GM12878 (cell line): ENCODE measurements at regions not wholly inside any gene's neighbourhood (a gene's known extent, or its start where the extent isn't known, plus 50 kb on each side); places are given as distances from the start of the nearest gene placed in this dataset.

Experiments used
- ATAC-seq: fragments of 200-7000 bp; cut with Tn5 transposase; 3 replicates; pipeline ENCODE4 v1.9.1; 2020; ENCODE audit warnings: mild to moderate bottlenecking, moderate library complexity
- BruUV-seq: library from RNA; stranded (reverse); fragments of 400-500 nt; replicated peaks from 2 replicates; lab custom pipeline; 2021; lab: Mats Ljungman, UMichigan
- CTCF ChIA-PET: fragments of 300-600 bp; sonication (Branson Sonifier 250); formaldehyde crosslinking; extraction: SDS; loops from one replicate; lab custom pipeline; 2021; ENCODE audit warnings: inconsistent platforms; lab: Yijun Ruan, JAX
- POLR2A ChIA-PET: fragments of 350-600 bp; formaldehyde crosslinking; extraction: SDS; loops from one replicate; lab custom pipeline; 2021; ENCODE audit warnings: inconsistent platforms; lab: Charles Lee
- RAD21 ChIA-PET: fragments of 300-600 bp; sonication (Branson Sonifier 250); formaldehyde crosslinking; loops from one replicate; lab custom pipeline; 2023; ENCODE audit warnings: antibody characterized with exemption; ENCODE audit not compliant: unreplicated experiment; lab: Charles Lee
- SMC1A ChIA-PET: fragments of 300-600 bp; sonication (Branson Sonifier 250); formaldehyde crosslinking; loops from one replicate; lab custom pipeline; 2023; ENCODE audit not compliant: unreplicated experiment, uncharacterized antibody; lab: Charles Lee
- DNase-seq: peaks from one replicate; pipeline ENCODE4 v3.0.0-alpha.2; 2011; ENCODE audit warnings: low read depth, low spot score
- FAIRE-seq: peaks from 3 replicates; lab custom pipeline; 2011; peaks lifted over from hg19 to GRCh38; lab: Jason Lieb, UNC
- H2AFZ ChIP-seq: 2 replicates; pipeline ENCODE4 v1.6.0; 2011; ENCODE audit warnings: low read depth, low read length, control low read depth; ENCODE audit not compliant: control insufficient read depth
- H3K27ac ChIP-seq: 2 replicates; pipeline ENCODE4 v1.5.1; 2011; ENCODE audit warnings: control low read depth; ENCODE audit not compliant: control insufficient read depth, insufficient read depth
- H3K27me3 ChIP-seq, 2 experiments: replicated peaks in 1 of 2; 2 replicates each; pipeline versions ENCODE4 v1.6.0 to v1.6.1; 2011; ENCODE audit warnings: low read length in 1 of 2; ENCODE audit not compliant: control insufficient read depth in 2 of 2, insufficient read depth in 2 of 2
- H3K36me3 ChIP-seq, 2 experiments: 2 replicates each; pipeline ENCODE4 v1.5.1; 2011; ENCODE audit warnings: low read length in 1 of 2; ENCODE audit not compliant: control insufficient read depth in 2 of 2, insufficient read depth in 2 of 2
- H3K4me1 ChIP-seq: 2 replicates; pipeline ENCODE4 v1.6.1; 2011; ENCODE audit warnings: mild to moderate bottlenecking, low read length, moderate library complexity, mixed read lengths; ENCODE audit not compliant: control insufficient read depth, insufficient read depth
- H3K4me2 ChIP-seq: 2 replicates; pipeline ENCODE4 v1.6.0; 2011; ENCODE audit warnings: control low read depth; ENCODE audit not compliant: control insufficient read depth, insufficient read depth
- H3K4me3 ChIP-seq: fragments of 200-600 bp; sonication (generic); 2 replicates; pipeline ENCODE4 v1.5.1; 2016
- H3K79me2 ChIP-seq: 2 replicates; pipeline ENCODE4 v1.6.0; 2011; ENCODE audit warnings: low read length; ENCODE audit not compliant: control insufficient read depth, insufficient read depth
- H3K9ac ChIP-seq: 2 replicates; pipeline ENCODE4 v1.8.0; 2011; ENCODE audit warnings: low read length, control low read depth, mixed read lengths; ENCODE audit not compliant: control insufficient read depth, insufficient read depth
- H3K9me3 ChIP-seq: replicated peaks from 3 replicates; pipeline ENCODE4 v1.5.1; 2011; ENCODE audit warnings: mild to moderate bottlenecking, low read length; ENCODE audit not compliant: control insufficient read depth, insufficient read depth
- H4K20me1 ChIP-seq: 2 replicates; pipeline ENCODE4 v1.6.0; 2011; ENCODE audit not compliant: control insufficient read depth, insufficient read depth
- CREM ChIP-seq: IDR thresholded peaks from 2 replicates; pipeline ENCODE4 v1.6.1; 2014; ENCODE audit warnings: antibody characterized with exemption, low read depth
- ETV6 ChIP-seq, 2 experiments: fragments of 450-650 bp in 1 of 2; IDR thresholded peaks in 1 of 2; conservative IDR thresholded peaks in 1 of 2; 2 replicates each; pipeline ENCODE4 v1.6.1; 2014; ENCODE audit warnings: antibody characterized with exemption in 1 of 2, borderline replicate concordance in 1 of 2, low read depth in 1 of 2, mild to moderate bottlenecking in 1 of 2, moderate library complexity in 1 of 2
- IKZF2 ChIP-seq, 2 experiments: fragments of 450-650 bp; IDR thresholded peaks; 2 replicates each; pipeline ENCODE4 v1.6.1; 2017; ENCODE audit warnings: mild to moderate bottlenecking in 2 of 2, moderate library complexity in 2 of 2
- SMARCA5 ChIP-seq: fragments of 450-650 bp; IDR thresholded peaks from 2 replicates; pipeline ENCODE4 v1.6.1; 2017; ENCODE audit warnings: mild to moderate bottlenecking
- TARDBP ChIP-seq: IDR thresholded peaks from 2 replicates; pipeline ENCODE4 v1.6.1; 2016; ENCODE audit warnings: borderline replicate concordance
- WGBS: methylation state at CpG from one replicate; pipeline ENCODE4 v1.1.6; 2016; ENCODE audit warnings: low lambda C conversion rate; ENCODE audit not compliant: insufficient replicate concordance, insufficient coverage; ENCODE audit errors: missing lambda C conversion rate; 5-methylcytosine and 5-hydroxymethylcytosine counted together
- in situ Hi-C: fragments of 300-500 bp; cut with MboI; formaldehyde crosslinking; loops from 9 replicates; pipeline ENCODE4 v1.14.3; 2018; ENCODE audit warnings: mixed read lengths
- intact Hi-C: fragments of 100-400 bp; cut with micrococcal nuclease; formaldehyde crosslinking; loops from one replicate; pipeline ENCODE4 v1.14.2; 2022; ENCODE audit not compliant: unreplicated experiment
- TF ChIP-seq, protein P1 (sequence below): IDR thresholded peaks from 2 replicates; pipeline ENCODE4 v1.6.1; 2012; ENCODE audit warnings: mild to moderate bottlenecking, low read depth, low read length
- TF ChIP-seq, protein P2 (sequence below): fragments of 450-650 bp; IDR thresholded peaks from 2 replicates; pipeline ENCODE4 v1.6.1; 2016; ENCODE audit warnings: mild to moderate bottlenecking
- TF ChIP-seq, protein P3 (sequence below): IDR thresholded peaks from 2 replicates; pipeline ENCODE4 v1.6.1; 2012; ENCODE audit warnings: low read depth, low read length, improper control_type of control experiment
- TF ChIP-seq, protein P4 (sequence below): IDR thresholded peaks from 2 replicates; pipeline ENCODE4 v1.6.1; 2011; ENCODE audit warnings: borderline replicate concordance, low read depth, mild to moderate bottlenecking, moderate library complexity, low read length; ENCODE audit not compliant: insufficient read depth, poor library complexity, severe bottlenecking

DNA sequence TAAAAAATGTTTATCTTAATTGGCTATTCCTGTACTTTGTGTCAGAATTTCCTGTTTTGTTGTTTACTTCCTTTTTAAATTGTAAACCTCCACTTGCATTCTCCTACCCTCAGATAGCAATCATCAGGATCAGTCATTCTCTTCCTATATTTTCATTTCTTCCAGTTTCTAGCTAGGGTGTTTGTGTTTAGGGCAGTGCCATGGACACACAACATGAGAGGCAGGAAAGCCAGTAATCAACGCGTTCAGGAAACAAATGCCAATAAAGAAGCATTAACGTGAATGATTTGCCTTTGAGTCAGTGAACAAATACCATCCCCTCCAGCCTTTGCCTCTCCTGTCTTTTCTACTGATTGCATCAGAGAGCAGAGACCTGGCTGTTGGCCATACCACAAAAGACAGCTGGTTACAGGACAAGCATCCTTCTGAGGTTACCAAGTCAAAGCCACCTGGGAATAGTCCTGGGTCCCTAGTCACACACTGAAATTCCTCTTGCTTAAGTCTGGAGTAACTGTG lies 56.7 kb upstream of the FHL2 start:
- no peaks in the 10 kb centered on the region for H3K79me2 ChIP-seq
- no peaks in the 10 kb centered on the region for H4K20me1 ChIP-seq
- in situ Hi-C loops (no loop called here), intact Hi-C loops (no loop called here)
- H3K27me3 ChIP-seq = no peaks in the 10 kb centered on the region; a peak in 1 of 4 replicates
- FAIRE-seq = no peak
- TF ChIP-seq ETV6 (conservative IDR thresholded peaks at IDR 0.05 in 1 of 2, IDR thresholded peaks at IDR 0.05 in 1 of 2; ENCODE audit: borderline replicate concordance in 1 of 2, low read depth in 1 of 2) (no peak), SMARCA5 (no peak), IKZF2 (IDR thresholded peaks at IDR 0.05) (no peak), CREM (no peak), TARDBP (no peak)
- TF ChIP-seq, protein P1, sequence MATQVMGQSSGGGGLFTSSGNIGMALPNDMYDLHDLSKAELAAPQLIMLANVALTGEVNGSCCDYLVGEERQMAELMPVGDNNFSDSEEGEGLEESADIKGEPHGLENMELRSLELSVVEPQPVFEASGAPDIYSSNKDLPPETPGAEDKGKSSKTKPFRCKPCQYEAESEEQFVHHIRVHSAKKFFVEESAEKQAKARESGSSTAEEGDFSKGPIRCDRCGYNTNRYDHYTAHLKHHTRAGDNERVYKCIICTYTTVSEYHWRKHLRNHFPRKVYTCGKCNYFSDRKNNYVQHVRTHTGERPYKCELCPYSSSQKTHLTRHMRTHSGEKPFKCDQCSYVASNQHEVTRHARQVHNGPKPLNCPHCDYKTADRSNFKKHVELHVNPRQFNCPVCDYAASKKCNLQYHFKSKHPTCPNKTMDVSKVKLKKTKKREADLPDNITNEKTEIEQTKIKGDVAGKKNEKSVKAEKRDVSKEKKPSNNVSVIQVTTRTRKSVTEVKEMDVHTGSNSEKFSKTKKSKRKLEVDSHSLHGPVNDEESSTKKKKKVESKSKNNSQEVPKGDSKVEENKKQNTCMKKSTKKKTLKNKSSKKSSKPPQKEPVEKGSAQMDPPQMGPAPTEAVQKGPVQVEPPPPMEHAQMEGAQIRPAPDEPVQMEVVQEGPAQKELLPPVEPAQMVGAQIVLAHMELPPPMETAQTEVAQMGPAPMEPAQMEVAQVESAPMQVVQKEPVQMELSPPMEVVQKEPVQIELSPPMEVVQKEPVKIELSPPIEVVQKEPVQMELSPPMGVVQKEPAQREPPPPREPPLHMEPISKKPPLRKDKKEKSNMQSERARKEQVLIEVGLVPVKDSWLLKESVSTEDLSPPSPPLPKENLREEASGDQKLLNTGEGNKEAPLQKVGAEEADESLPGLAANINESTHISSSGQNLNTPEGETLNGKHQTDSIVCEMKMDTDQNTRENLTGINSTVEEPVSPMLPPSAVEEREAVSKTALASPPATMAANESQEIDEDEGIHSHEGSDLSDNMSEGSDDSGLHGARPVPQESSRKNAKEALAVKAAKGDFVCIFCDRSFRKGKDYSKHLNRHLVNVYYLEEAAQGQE = no peak
- TF ChIP-seq, protein P2, sequence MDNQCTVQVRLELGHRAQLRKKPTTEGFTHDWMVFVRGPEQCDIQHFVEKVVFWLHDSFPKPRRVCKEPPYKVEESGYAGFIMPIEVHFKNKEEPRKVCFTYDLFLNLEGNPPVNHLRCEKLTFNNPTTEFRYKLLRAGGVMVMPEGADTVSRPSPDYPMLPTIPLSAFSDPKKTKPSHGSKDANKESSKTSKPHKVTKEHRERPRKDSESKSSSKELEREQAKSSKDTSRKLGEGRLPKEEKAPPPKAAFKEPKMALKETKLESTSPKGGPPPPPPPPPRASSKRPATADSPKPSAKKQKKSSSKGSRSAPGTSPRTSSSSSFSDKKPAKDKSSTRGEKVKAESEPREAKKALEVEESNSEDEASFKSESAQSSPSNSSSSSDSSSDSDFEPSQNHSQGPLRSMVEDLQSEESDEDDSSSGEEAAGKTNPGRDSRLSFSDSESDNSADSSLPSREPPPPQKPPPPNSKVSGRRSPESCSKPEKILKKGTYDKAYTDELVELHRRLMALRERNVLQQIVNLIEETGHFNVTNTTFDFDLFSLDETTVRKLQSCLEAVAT = no peak
- TF ChIP-seq, protein P3, sequence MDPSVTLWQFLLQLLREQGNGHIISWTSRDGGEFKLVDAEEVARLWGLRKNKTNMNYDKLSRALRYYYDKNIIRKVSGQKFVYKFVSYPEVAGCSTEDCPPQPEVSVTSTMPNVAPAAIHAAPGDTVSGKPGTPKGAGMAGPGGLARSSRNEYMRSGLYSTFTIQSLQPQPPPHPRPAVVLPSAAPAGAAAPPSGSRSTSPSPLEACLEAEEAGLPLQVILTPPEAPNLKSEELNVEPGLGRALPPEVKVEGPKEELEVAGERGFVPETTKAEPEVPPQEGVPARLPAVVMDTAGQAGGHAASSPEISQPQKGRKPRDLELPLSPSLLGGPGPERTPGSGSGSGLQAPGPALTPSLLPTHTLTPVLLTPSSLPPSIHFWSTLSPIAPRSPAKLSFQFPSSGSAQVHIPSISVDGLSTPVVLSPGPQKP = no peak
- TF ChIP-seq, protein P4, sequence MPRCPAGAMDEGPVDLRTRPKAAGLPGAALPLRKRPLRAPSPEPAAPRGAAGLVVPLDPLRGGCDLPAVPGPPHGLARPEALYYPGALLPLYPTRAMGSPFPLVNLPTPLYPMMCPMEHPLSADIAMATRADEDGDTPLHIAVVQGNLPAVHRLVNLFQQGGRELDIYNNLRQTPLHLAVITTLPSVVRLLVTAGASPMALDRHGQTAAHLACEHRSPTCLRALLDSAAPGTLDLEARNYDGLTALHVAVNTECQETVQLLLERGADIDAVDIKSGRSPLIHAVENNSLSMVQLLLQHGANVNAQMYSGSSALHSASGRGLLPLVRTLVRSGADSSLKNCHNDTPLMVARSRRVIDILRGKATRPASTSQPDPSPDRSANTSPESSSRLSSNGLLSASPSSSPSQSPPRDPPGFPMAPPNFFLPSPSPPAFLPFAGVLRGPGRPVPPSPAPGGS = no peak
- no peak overlapping the region for H3K9ac ChIP-seq
- DNase-seq = no peak
- ChIA-PET POLR2A (no interaction called here), RAD21 (no interaction called here), CTCF (no interaction called here), SMC1A (no interaction called here)
- no peaks in the 10 kb centered on the region for H3K4me1 ChIP-seq
- WGBS = 50% methylated on average over 3 of the region's 3 CpGs
- no peak for ATAC-seq
- H3K9me3 ChIP-seq = no peaks in the 10 kb centered on the region
- H3K36me3 ChIP-seq = no peaks in the 10 kb centered on the region
- BruUV-seq = no TSS peak
- no peak overlapping the region for H2AFZ ChIP-seq
- H3K27ac ChIP-seq = no peak overlapping the region
- no peak overlapping the region for H3K4me3 ChIP-seq
- no peak overlapping the region for H3K4me2 ChIP-seq
